ENCODE measurements at regions not wholly inside any gene's neighbourhood (a gene's known extent, or its start where the extent isn't known, plus 50 kb on each side); places are given as distances from the start of the nearest gene placed in this dataset.

DNA sequence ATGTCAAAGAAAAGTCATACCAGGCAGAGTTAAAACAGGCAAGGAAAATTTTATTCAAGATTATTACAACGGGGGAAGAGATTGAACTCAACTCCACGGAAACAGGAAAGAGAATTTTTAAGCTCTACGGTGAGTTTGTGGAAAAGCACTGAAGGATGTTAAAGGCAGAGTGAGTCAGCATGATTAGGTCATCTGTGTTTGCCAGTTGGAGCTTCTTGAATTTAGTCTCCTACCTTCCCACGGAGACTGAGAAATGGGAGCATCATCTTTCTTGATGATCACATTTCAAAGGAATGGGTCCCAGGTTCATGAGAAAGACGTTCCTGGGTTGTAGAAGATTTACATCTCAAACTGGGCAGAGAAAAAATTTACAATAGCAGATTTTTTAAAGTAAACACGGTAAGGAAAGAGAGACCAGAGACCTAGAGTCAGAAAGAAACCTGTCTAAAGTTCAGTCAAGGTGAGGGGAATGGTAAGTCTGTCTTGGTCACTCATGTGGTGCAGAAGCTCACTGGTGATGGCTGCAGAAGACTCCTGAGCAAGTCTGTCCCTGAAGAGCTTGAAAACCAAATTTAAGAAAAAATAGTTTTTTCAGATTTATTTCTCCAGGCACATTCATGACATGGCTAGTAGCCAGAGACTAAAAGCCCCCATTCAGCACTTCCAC is 516.9 kb upstream of the LRRN3 start (continued):
- peak; percentile 90 for TF ChIP-seq NFE2L2 (IDR thresholded peaks at IDR 0.05; ENCODE audit: low read depth, low read length)

DNA sequence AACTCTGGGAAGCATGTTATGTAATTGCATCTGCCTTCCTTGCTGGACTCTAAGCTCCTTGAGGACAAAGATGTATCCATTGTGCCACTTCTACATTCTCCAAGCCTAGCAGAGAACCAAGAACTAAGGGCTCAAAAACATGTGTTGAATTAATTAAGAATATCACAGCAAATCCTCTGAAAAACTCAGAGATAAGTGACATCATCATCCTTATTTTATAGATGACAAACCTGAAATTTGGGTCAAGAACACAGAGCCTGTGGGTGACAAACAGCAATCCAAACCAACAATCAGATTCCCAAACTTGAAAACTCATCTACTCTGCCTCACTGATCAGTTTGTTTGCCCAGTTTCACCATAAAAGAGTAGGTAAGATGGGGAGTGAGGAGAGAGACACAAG is 503.6 kb upstream of the LRRN3 start:
- H3K4me1 ChIP-seq (ENCODE audit: control insufficient read depth, insufficient read depth, low read length): peaks cover 11% of the 10 kb centered on the region
- H3K4me2 ChIP-seq (ENCODE audit: low read depth, low read length): no peak overlapping the region
- in situ Hi-C loops (cut with MboI; ENCODE audit: low sequenced_read_pairs): no loop called here
- H4K8ac ChIP-seq (ENCODE audit: low read depth in 2 of 2, low read length in 2 of 2): no peak overlapping the region
- CTCF ChIA-PET: no interaction called here
- TF ChIP-seq NFE2L2 (IDR thresholded peaks at IDR 0.05; ENCODE audit: low read depth, low read length) (no peak), FOS (IDR thresholded peaks at IDR 0.05; ENCODE audit: low read depth, low read length) (no peak), MAZ (IDR thresholded peaks at IDR 0.05; ENCODE audit: borderline replicate concordance, low read depth, low read length) (no peak), SMC3 (IDR thresholded peaks at IDR 0.05; ENCODE audit: low read depth, low read length) (no peak)
- 0 out of 2 replicates have a peak, but pooled peaks cover 2% of the 10 kb centered on the region for H3K9me1 ChIP-seq (ENCODE audit: insufficient read depth, low read length)
- no peaks in the 10 kb centered on the region for H3K79me1 ChIP-seq (ENCODE audit: low read depth in 1 of 2, low read length in 2 of 2)
- POLR2A ChIA-PET (ENCODE audit: unreplicated experiment): no interaction called here
- BruUV-seq (replicated peaks): no TSS peak
- H3K9me3 ChIP-seq (ENCODE audit: control insufficient read depth, insufficient read depth, low read length): no peaks in the 10 kb centered on the region
- H3K56ac ChIP-seq (ENCODE audit: extremely low read depth, insufficient read depth, low read length): no peak overlapping the region
- peak overlapping the region; percentile 55; the same call in 1 of the 2 replicates for H2BK20ac ChIP-seq (ENCODE audit: low read depth, low read length)
- H2AK9ac ChIP-seq (replicated peaks; ENCODE audit: low read depth, low read length, poor library complexity): no peak overlapping the region
- ATAC-seq (ENCODE audit: low read depth): no peak
- H3K9ac ChIP-seq (ENCODE audit: low read depth, low read length): no peak overlapping the region
- no peak overlapping the region for H2AK5ac ChIP-seq (ENCODE audit: low read depth, low read length)
- H4K91ac ChIP-seq (ENCODE audit: insufficient read depth, low read depth, low read length): no peak overlapping the region
- peak overlapping the region; percentile 46; the same call in 1 of the 2 replicates for H3K18ac ChIP-seq (ENCODE audit: low read depth, low read length)
- no peak overlapping the region for H3K23ac ChIP-seq (ENCODE audit: low read depth, low read length)
- no peak overlapping the region for H2BK5ac ChIP-seq (ENCODE audit: low read depth, low read length, poor library complexity, severe bottlenecking)
- H2BK15ac ChIP-seq (ENCODE audit: low read depth, low read length): no peak overlapping the region
- no peaks in the 10 kb centered on the region for H4K20me1 ChIP-seq (ENCODE audit: insufficient read depth, low read length)
- H3K4ac ChIP-seq (ENCODE audit: low read depth, low read length): no peak overlapping the region
- no peak for DNase-seq
- no peak overlapping the region for H2AFZ ChIP-seq (replicated peaks; ENCODE audit: low read length, poor library complexity)
- no peaks in the 10 kb centered on the region for H3K27me3 ChIP-seq (ENCODE audit: control insufficient read depth, insufficient read depth, low read length)
- no peaks in the 10 kb centered on the region for H3K36me3 ChIP-seq (ENCODE audit: control insufficient read depth, insufficient read depth, low read length)
- dilution Hi-C loops (cut with HindIII; ENCODE audit: low sequenced_read_pairs, unreplicated experiment): no loop called here
- 0 out of 2 replicates have a peak overlapping the region, but pooled peaks have one; percentile 28 for H3K14ac ChIP-seq (replicated peaks; ENCODE audit: low read depth, low read length)
- no peak overlapping the region for H3K4me3 ChIP-seq (ENCODE audit: insufficient read depth, low read depth, low read length)
- H2BK120ac ChIP-seq (ENCODE audit: low read depth, low read length): no peak overlapping the region; the same call in 1 of the 2 replicates
- intact Hi-C loops (cut with micrococcal nuclease): no loop called here
- H4K5ac ChIP-seq (ENCODE audit: low read depth, low read length): no peak overlapping the region; the same call in 1 of the 2 replicates
- no peak overlapping the region for H3K27ac ChIP-seq (ENCODE audit: insufficient read depth, low read length)
